ENCODE measurements at regions not wholly inside any gene's neighbourhood (a gene's known extent, or its start where the extent isn't known, plus 50 kb on each side); places are given as distances from the start of the nearest gene placed in this dataset.

- H3K4me1 Mint-ChIP-seq (ENCODE audit: low read depth), result no peaks in the 10 kb centered on the region
- H3K4me3 Mint-ChIP-seq (ENCODE audit: unreplicated experiment), result no peak overlapping the region
- no peaks in the 10 kb centered on the region for H3K27me3 Mint-ChIP-seq (ENCODE audit: low read depth)
- no peak for DNase-seq (ENCODE audit: low spot score)
- no peak for TF ChIP-seq CTCF (IDR thresholded peaks at IDR 0.05)
- no peak overlapping the region for H3K27ac Mint-ChIP-seq (ENCODE audit: unreplicated experiment)
- H3K36me3 Mint-ChIP-seq (ENCODE audit: low read depth), result peaks cover 8% of the 10 kb centered on the region
- peaks cover 45% of the 10 kb centered on the region for H3K9me3 Mint-ChIP-seq (ENCODE audit: low read depth)
Measured at GRCh38 chr10:121007264-121007663, 156.1 kb downstream of the WDR11 start.

GRCh38 chr10:121015916-121016315, 164.8 kb downstream of the WDR11 start:
- peaks cover 2% of the 10 kb centered on the region for H3K27me3 Mint-ChIP-seq (ENCODE audit: low read depth)
- no peak overlapping the region for H3K27ac Mint-ChIP-seq (ENCODE audit: unreplicated experiment)
- no peak for TF ChIP-seq CTCF (IDR thresholded peaks at IDR 0.05)
- no peaks in the 10 kb centered on the region for H3K4me1 Mint-ChIP-seq (ENCODE audit: low read depth)
- peaks cover 2% of the 10 kb centered on the region for H3K36me3 Mint-ChIP-seq (ENCODE audit: low read depth)
- no peak overlapping the region for H3K4me3 Mint-ChIP-seq (ENCODE audit: unreplicated experiment)
- peaks cover 38% of the 10 kb centered on the region for H3K9me3 Mint-ChIP-seq (ENCODE audit: low read depth)
- DNase-seq (ENCODE audit: low spot score), result no peak

GRCh38 chr10:121024905-121025584, 173.9 kb downstream of the WDR11 start:
- Mint-ChIP-seq H3K36me3 (ENCODE audit: low read depth) (no peaks in the 10 kb centered on the region), H3K27me3 (ENCODE audit: low read depth) (peaks cover 13% of the 10 kb centered on the region), H3K4me3 (ENCODE audit: unreplicated experiment) (no peak overlapping the region), H3K27ac (ENCODE audit: unreplicated experiment) (no peak overlapping the region), H3K9me3 (ENCODE audit: low read depth) (peaks cover 3% of the 10 kb centered on the region), H3K4me1 (ENCODE audit: low read depth) (no peaks in the 10 kb centered on the region)
- DNase-seq (ENCODE audit: low spot score), result no peak
- TF ChIP-seq CTCF (IDR thresholded peaks at IDR 0.05), result no peak

- Mint-ChIP-seq H3K4me3 (ENCODE audit: unreplicated experiment) (no peak overlapping the region), H3K27ac (ENCODE audit: unreplicated experiment) (no peak overlapping the region), H3K4me1 (ENCODE audit: low read depth) (no peaks in the 10 kb centered on the region), H3K9me3 (ENCODE audit: low read depth) (peaks cover under 1% of the 10 kb centered on the region), H3K27me3 (ENCODE audit: low read depth) (peaks cover 13% of the 10 kb centered on the region), H3K36me3 (ENCODE audit: low read depth) (no peaks in the 10 kb centered on the region)
- no peak for DNase-seq (ENCODE audit: low spot score)
- no peak for TF ChIP-seq CTCF (IDR thresholded peaks at IDR 0.05)
Measured at GRCh38 chr10:121025731-121026130, 174.6 kb downstream of the WDR11 start.

GRCh38 chr10:121027371-121027770, 176.2 kb downstream of the WDR11 start:
- H3K27me3 Mint-ChIP-seq (ENCODE audit: low read depth), result peaks cover 10% of the 10 kb centered on the region
- no peaks in the 10 kb centered on the region for H3K9me3 Mint-ChIP-seq (ENCODE audit: low read depth)
- DNase-seq (ENCODE audit: low spot score), result no peak
- no peak overlapping the region for H3K4me3 Mint-ChIP-seq (ENCODE audit: unreplicated experiment)
- no peaks in the 10 kb centered on the region for H3K36me3 Mint-ChIP-seq (ENCODE audit: low read depth)
- no peaks in the 10 kb centered on the region for H3K4me1 Mint-ChIP-seq (ENCODE audit: low read depth)
- H3K27ac Mint-ChIP-seq (ENCODE audit: unreplicated experiment), result no peak overlapping the region
- TF ChIP-seq CTCF (IDR thresholded peaks at IDR 0.05), result no peak

All from chondrocyte (in vitro differentiated cells).